ENCODE measurements at regions not wholly inside any gene's neighbourhood (a gene's known extent, or its start where the extent isn't known, plus 50 kb on each side); places are given as distances from the start of the nearest gene placed in this dataset.

- no peak for TF ChIP-seq GATA2 (IDR thresholded peaks at IDR 0.05; ENCODE audit: low read depth, low read length)
- no peak for TF ChIP-seq GATA3 (IDR thresholded peaks at IDR 0.05; ENCODE audit: low read depth, low read length)
These were observed 178.2 kb upstream of the ATP10B start for GRCh38 chr5:161030229-161030628.

Data from SH-SY5Y (cell line).